Endodermal cell (in vitro differentiated cells): ENCODE measurements at regions not wholly inside any gene's neighbourhood (a gene's known extent, or its start where the extent isn't known, plus 50 kb on each side); places are given as distances from the start of the nearest gene placed in this dataset.

ENCODE experiments used
- DNase-seq: peaks from one replicate; pipeline ENCODE4 v3.0.0-alpha.2; 2017
- H3K27ac ChIP-seq: 2 replicates; pipeline ENCODE4 v1.5.1; 2013; ENCODE audit warnings: mild to moderate bottlenecking, low read depth, low read length, moderate library complexity
- H3K27me3 ChIP-seq: 2 replicates; pipeline ENCODE4 v1.6.1; 2013; ENCODE audit warnings: mild to moderate bottlenecking, low read length, moderate library complexity; ENCODE audit not compliant: insufficient read depth, control insufficient read depth, poor library complexity, severe bottlenecking
- H3K36me3 ChIP-seq: 2 replicates; pipeline ENCODE4 v1.7.0; 2013; ENCODE audit warnings: mild to moderate bottlenecking, low read length, moderate library complexity; ENCODE audit not compliant: control insufficient read depth, insufficient read depth
- H3K4me1 ChIP-seq: one replicate; pipeline ENCODE4 v1.7.0; 2013; ENCODE audit warnings: low read length; ENCODE audit not compliant: control insufficient read depth, insufficient read depth
- H3K4me3 ChIP-seq: 2 replicates; pipeline ENCODE4 v1.5.1; 2013; ENCODE audit warnings: mild to moderate bottlenecking, low read length, moderate library complexity
- H3K9ac ChIP-seq: 2 replicates; pipeline ENCODE4 v1.6.1; 2013; ENCODE audit warnings: mild to moderate bottlenecking, low read length, moderate library complexity; ENCODE audit not compliant: poor library complexity, severe bottlenecking; ENCODE audit errors: extremely low read depth
- H3K9me3 ChIP-seq: 2 replicates; pipeline ENCODE4 v1.6.1; 2013; ENCODE audit warnings: mild to moderate bottlenecking, low read length, moderate library complexity; ENCODE audit not compliant: control insufficient read depth
- H3K27ac Mint-ChIP-seq: 2 replicates; pipeline ENCODE4 v1.8.0; 2020; ENCODE audit warnings: mixed read lengths
- H3K27me3 Mint-ChIP-seq: 2 replicates; pipeline ENCODE4 v1.8.0; 2021; ENCODE audit warnings: mild to moderate bottlenecking, mixed read lengths; ENCODE audit not compliant: insufficient read depth
- H3K36me3 Mint-ChIP-seq: 2 replicates; pipeline ENCODE4 v1.8.0; 2020; ENCODE audit warnings: low read depth, mixed read lengths
- H3K4me1 Mint-ChIP-seq: 2 replicates; pipeline ENCODE4 v1.8.0; 2020; ENCODE audit warnings: mixed read lengths
- H3K4me3 Mint-ChIP-seq: 2 replicates; pipeline ENCODE4 v1.8.0; 2020; ENCODE audit warnings: mild to moderate bottlenecking, moderate library complexity, mixed read lengths
- H3K9me3 Mint-ChIP-seq: 2 replicates; pipeline ENCODE4 v1.8.0; 2020; ENCODE audit warnings: mild to moderate bottlenecking, mixed read lengths
- CTCF ChIP-seq: fragments of 200-600 bp; sonication (generic); conservative IDR thresholded peaks from 2 replicates; pipeline ENCODE4 v1.5.0; 2021; ENCODE audit warnings: antibody characterized with exemption, mild to moderate bottlenecking
- WGBS, 2 experiments: methylation state at CpG; one replicate each; pipeline versions ENCODE4 v1.1.5 to v1.1.7; 2013; ENCODE audit warnings: missing lambda C conversion rate in 2 of 2, mixed read lengths in 1 of 2; ENCODE audit not compliant: insufficient coverage in 1 of 2, insufficient read length in 1 of 2; 5-methylcytosine and 5-hydroxymethylcytosine counted together

- Mint-ChIP-seq H3K27ac (no peak overlapping the region), H3K4me1 (no peaks in the 10 kb centered on the region), H3K36me3 (no peaks in the 10 kb centered on the region), H3K9me3 (peaks cover 3% of the 10 kb centered on the region), H3K4me3 (no peak overlapping the region), H3K27me3 (no peaks in the 10 kb centered on the region)
- no peak overlapping the region for H3K9ac ChIP-seq
- H3K27ac ChIP-seq = no peak overlapping the region
- peak; percentile 50 for DNase-seq
- no peak for TF ChIP-seq CTCF
- no peaks in the 10 kb centered on the region for H3K27me3 ChIP-seq
- H3K9me3 ChIP-seq = no peaks in the 10 kb centered on the region
- H3K4me1 ChIP-seq = no peaks in the 10 kb centered on the region
- H3K36me3 ChIP-seq = no peaks in the 10 kb centered on the region
- 60 to 82% methylated on average over 7 to 9 of the region's 9 CpGs for WGBS, 2 experiments
- no peak overlapping the region for H3K4me3 ChIP-seq
Measured at GRCh38 chr13:75173457-75174356, 308.3 kb downstream of the TBC1D4 start.

- Histone ChIP-seq H3K4me3 (no peak overlapping the region), H3K27ac (peak overlapping the region; percentile 83), H3K36me3 (no peaks in the 10 kb centered on the region), H3K4me1 (no peaks in the 10 kb centered on the region), H3K9me3 (no peaks in the 10 kb centered on the region), H3K9ac (no peak overlapping the region), H3K27me3 (no peaks in the 10 kb centered on the region)
- WGBS, 2 experiments = 77 to 96% methylated on average over 1 to 3 of the region's 3 CpGs
- Mint-ChIP-seq H3K4me3 (no peak overlapping the region), H3K27ac (no peak overlapping the region), H3K27me3 (no peaks in the 10 kb centered on the region), H3K9me3 (no peaks in the 10 kb centered on the region), H3K36me3 (no peaks in the 10 kb centered on the region), H3K4me1 (no peaks in the 10 kb centered on the region)
- no peak for TF ChIP-seq CTCF
- DNase-seq = no peak
Measured at GRCh38 chr13:75170311-75170710, 311.7 kb downstream of the TBC1D4 start.

GRCh38 chr13:75165543-75166230 is 316.3 kb downstream of the TBC1D4 start:
- H3K36me3 Mint-ChIP-seq = no peaks in the 10 kb centered on the region
- H3K9ac ChIP-seq = no peak overlapping the region
- H3K9me3 Mint-ChIP-seq = no peaks in the 10 kb centered on the region
- H3K4me3 ChIP-seq = no peak overlapping the region
- DNase-seq = no peak
- no peak overlapping the region for H3K27ac ChIP-seq
- H3K4me1 ChIP-seq = no peaks in the 10 kb centered on the region
- TF ChIP-seq CTCF = no peak
- no peaks in the 10 kb centered on the region for H3K4me1 Mint-ChIP-seq
- 88 to 90% methylated on average over 3 to 4 of the region's 4 CpGs for WGBS, 2 experiments
- H3K27me3 Mint-ChIP-seq = no peaks in the 10 kb centered on the region
- H3K9me3 ChIP-seq = no peaks in the 10 kb centered on the region
- no peak overlapping the region for H3K27ac Mint-ChIP-seq
- H3K36me3 ChIP-seq = no peaks in the 10 kb centered on the region
- no peak overlapping the region for H3K4me3 Mint-ChIP-seq
- no peaks in the 10 kb centered on the region for H3K27me3 ChIP-seq
